ENCODE measurements at regions not wholly inside any gene's neighbourhood (a gene's known extent, or its start where the extent isn't known, plus 50 kb on each side); places are given as distances from the start of the nearest gene placed in this dataset.

DNA sequence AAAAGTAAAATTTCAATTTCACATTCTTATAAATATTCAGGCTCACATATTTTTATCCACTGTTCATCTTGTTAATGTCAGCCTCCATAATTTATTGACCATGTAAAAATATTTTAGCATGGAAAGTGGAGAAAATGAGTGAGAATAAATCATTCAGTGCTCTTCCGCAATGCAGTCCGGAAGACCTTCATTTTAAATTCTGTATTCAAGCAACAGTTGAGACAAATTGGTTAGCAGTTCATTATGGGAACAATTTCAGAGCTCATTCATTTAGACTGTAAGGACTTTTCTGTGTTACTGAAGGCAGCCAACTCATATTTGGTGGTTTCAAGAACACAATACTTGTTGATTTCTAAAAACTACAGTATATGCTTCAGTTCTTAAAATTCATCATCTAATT is 97.8 kb downstream of the TYW3 start:
- no peaks in the 10 kb centered on the region for H3K4me1 ChIP-seq (ENCODE audit: control insufficient read depth in 2 of 2, insufficient read depth in 1 of 2, low read depth in 1 of 2, low read length in 2 of 2)
- WGBS, 2 donors (ENCODE audit: extremely low coverage in 2 of 2, insufficient read length in 2 of 2, insufficient replicate concordance in 1 of 2), result no CpG with 5 or more reads among the region's 2 CpGs
- no peak overlapping the region for H3K4me3 ChIP-seq (ENCODE audit: low read length in 2 of 2)
- H3K9ac ChIP-seq (ENCODE audit: low read depth, low read length, poor library complexity), result no peak overlapping the region
- no peaks in the 10 kb centered on the region for H3K9me3 ChIP-seq (replicated peaks in 1 of 2; ENCODE audit: control insufficient read depth in 2 of 2, insufficient read depth in 1 of 2, low read depth in 1 of 2, low read length in 2 of 2)
- H4K91ac ChIP-seq (ENCODE audit: low read depth, low read length, poor library complexity), result no peak overlapping the region
- no peak overlapping the region for H3K23ac ChIP-seq (ENCODE audit: low read depth, low read length, poor library complexity)
- H3K36me3 ChIP-seq (replicated peaks in 1 of 2; ENCODE audit: control insufficient read depth in 2 of 2, insufficient read depth in 2 of 2, low read length in 2 of 2), result no peaks in the 10 kb centered on the region
- no peak overlapping the region for H2AFZ ChIP-seq (ENCODE audit: low read length)
- no peak overlapping the region for H2BK15ac ChIP-seq (ENCODE audit: low read length)
- H3K79me1 ChIP-seq (ENCODE audit: low read depth, low read length), result no peaks in the 10 kb centered on the region
- no peak overlapping the region for H3K27ac ChIP-seq (replicated peaks; ENCODE audit: low read length)
- no peak overlapping the region for H2AK5ac ChIP-seq (ENCODE audit: low read depth, low read length)
- H2BK12ac ChIP-seq (ENCODE audit: low read length), result no peak overlapping the region
- no peaks in the 10 kb centered on the region for H3K27me3 ChIP-seq (ENCODE audit: control insufficient read depth in 3 of 3, insufficient read depth in 3 of 3, low read depth in 1 of 3, low read length in 3 of 3)
- no peak overlapping the region for H3K14ac ChIP-seq (ENCODE audit: low read length)
- H4K8ac ChIP-seq (ENCODE audit: low read depth, low read length), result no peak overlapping the region
- H2BK120ac ChIP-seq (ENCODE audit: low read depth, low read length), result no peak overlapping the region
- DNase-seq (ENCODE audit: low spot score), result no peak
- H3K18ac ChIP-seq (ENCODE audit: low read length), result no peak overlapping the region
- no peak overlapping the region for H3K4me2 ChIP-seq (ENCODE audit: insufficient read depth, low read length, poor library complexity, severe bottlenecking)
- no peak overlapping the region for H3K4ac ChIP-seq (ENCODE audit: low read length)
- H2BK5ac ChIP-seq (ENCODE audit: low read length), result no peak overlapping the region

DNA sequence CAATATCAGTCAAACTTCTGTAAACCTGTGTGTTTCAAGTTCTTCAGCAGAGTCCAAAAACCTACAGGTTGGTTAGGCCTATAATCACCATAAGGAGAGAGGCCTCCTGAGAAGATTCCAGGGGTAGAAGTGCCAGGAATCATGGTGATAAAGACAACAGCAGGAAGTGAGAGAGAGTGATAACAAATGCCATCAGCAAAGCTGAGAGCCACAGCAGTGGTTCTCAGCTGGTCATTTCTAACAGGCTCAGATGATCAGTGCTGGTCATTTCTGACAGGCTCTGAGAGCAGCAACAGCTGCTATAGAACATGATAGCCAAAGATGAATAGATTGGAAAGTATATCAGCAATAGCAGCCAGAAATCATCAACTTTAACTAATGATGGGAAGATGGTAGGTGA is 101.3 kb downstream of the TYW3 start:
- Histone ChIP-seq H2BK5ac (ENCODE audit: low read length) (no peak overlapping the region), H2BK12ac (ENCODE audit: low read length) (no peak overlapping the region), H3K23ac (ENCODE audit: low read depth, low read length, poor library complexity) (no peak overlapping the region), H3K4ac (ENCODE audit: low read length) (no peak overlapping the region), H3K27me3 (ENCODE audit: control insufficient read depth in 3 of 3, insufficient read depth in 3 of 3, low read depth in 1 of 3, low read length in 3 of 3) (no peaks in the 10 kb centered on the region), H2BK15ac (ENCODE audit: low read length) (no peak overlapping the region), H3K27ac (replicated peaks; ENCODE audit: low read length) (no peak overlapping the region), H3K9ac (ENCODE audit: low read depth, low read length, poor library complexity) (no peak overlapping the region), H2BK120ac (ENCODE audit: low read depth, low read length) (no peak overlapping the region), H4K91ac (ENCODE audit: low read depth, low read length, poor library complexity) (no peak overlapping the region), H3K79me1 (ENCODE audit: low read depth, low read length) (no peaks in the 10 kb centered on the region), H3K14ac (ENCODE audit: low read length) (no peak overlapping the region), H2AK5ac (ENCODE audit: low read depth, low read length) (no peak overlapping the region), H2AFZ (ENCODE audit: low read length) (no peak overlapping the region), H4K8ac (ENCODE audit: low read depth, low read length) (no peak overlapping the region), H3K4me2 (ENCODE audit: insufficient read depth, low read length, poor library complexity, severe bottlenecking) (no peak overlapping the region), H3K4me1 (ENCODE audit: control insufficient read depth in 2 of 2, insufficient read depth in 1 of 2, low read depth in 1 of 2, low read length in 2 of 2) (no peaks in the 10 kb centered on the region), H3K9me3 (replicated peaks in 1 of 2; ENCODE audit: control insufficient read depth in 2 of 2, insufficient read depth in 1 of 2, low read depth in 1 of 2, low read length in 2 of 2) (no peaks in the 10 kb centered on the region), H3K36me3 (replicated peaks in 1 of 2; ENCODE audit: control insufficient read depth in 2 of 2, insufficient read depth in 2 of 2, low read length in 2 of 2) (no peaks in the 10 kb centered on the region), H3K18ac (ENCODE audit: low read length) (no peak overlapping the region), H3K4me3 (ENCODE audit: low read length in 2 of 2) (no peak overlapping the region)
- no peak for DNase-seq (ENCODE audit: low spot score)

DNA sequence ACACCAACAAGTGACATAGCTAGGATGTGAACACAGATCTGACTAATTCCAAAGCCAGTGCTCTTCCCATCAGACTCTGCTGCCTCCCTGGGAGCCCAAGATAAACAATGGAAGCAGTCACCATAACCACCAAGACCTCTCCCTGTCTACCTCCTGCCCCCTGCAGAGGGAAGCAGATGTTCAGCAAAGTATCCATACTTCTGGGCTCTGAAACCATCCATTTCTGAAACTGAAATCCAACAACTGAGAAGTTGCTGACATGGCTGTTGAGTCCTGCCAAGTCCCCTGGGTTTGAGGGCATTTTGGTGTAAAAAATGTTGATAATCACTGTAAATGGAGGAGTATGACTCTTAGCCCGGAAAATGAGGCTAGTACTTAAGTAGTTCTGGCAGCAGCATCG is 102.1 kb downstream of the TYW3 start:
- H3K79me1 ChIP-seq (ENCODE audit: low read depth, low read length), result no peaks in the 10 kb centered on the region
- no CpG with 5 or more reads among the region's 2 CpGs for WGBS, 2 donors (ENCODE audit: extremely low coverage in 2 of 2, insufficient read length in 2 of 2, insufficient replicate concordance in 1 of 2)
- H3K4me3 ChIP-seq (ENCODE audit: low read length in 2 of 2), result no peak overlapping the region
- no peak overlapping the region for H3K27ac ChIP-seq (replicated peaks; ENCODE audit: low read length)
- H3K9me3 ChIP-seq (replicated peaks in 1 of 2; ENCODE audit: control insufficient read depth in 2 of 2, insufficient read depth in 1 of 2, low read depth in 1 of 2, low read length in 2 of 2), result no peaks in the 10 kb centered on the region
- no peak overlapping the region for H2BK5ac ChIP-seq (ENCODE audit: low read length)
- no peaks in the 10 kb centered on the region for H3K36me3 ChIP-seq (replicated peaks in 1 of 2; ENCODE audit: control insufficient read depth in 2 of 2, insufficient read depth in 2 of 2, low read length in 2 of 2)
- H3K4me1 ChIP-seq (ENCODE audit: control insufficient read depth in 2 of 2, insufficient read depth in 1 of 2, low read depth in 1 of 2, low read length in 2 of 2), result no peaks in the 10 kb centered on the region
- no peak overlapping the region for H2AFZ ChIP-seq (ENCODE audit: low read length)
- no peak overlapping the region for H3K23ac ChIP-seq (ENCODE audit: low read depth, low read length, poor library complexity)
- H3K4me2 ChIP-seq (ENCODE audit: insufficient read depth, low read length, poor library complexity, severe bottlenecking), result no peak overlapping the region
- H2BK15ac ChIP-seq (ENCODE audit: low read length), result no peak overlapping the region
- H3K4ac ChIP-seq (ENCODE audit: low read length), result no peak overlapping the region
- no peak overlapping the region for H3K14ac ChIP-seq (ENCODE audit: low read length)
- H2BK120ac ChIP-seq (ENCODE audit: low read depth, low read length), result no peak overlapping the region
- no peak overlapping the region for H4K8ac ChIP-seq (ENCODE audit: low read depth, low read length)
- H3K18ac ChIP-seq (ENCODE audit: low read length), result no peak overlapping the region
- H3K27me3 ChIP-seq (ENCODE audit: control insufficient read depth in 3 of 3, insufficient read depth in 3 of 3, low read depth in 1 of 3, low read length in 3 of 3), result no peaks in the 10 kb centered on the region
- no peak overlapping the region for H2BK12ac ChIP-seq (ENCODE audit: low read length)
- DNase-seq (ENCODE audit: low spot score), result no peak
- no peak overlapping the region for H4K91ac ChIP-seq (ENCODE audit: low read depth, low read length, poor library complexity)
- no peak overlapping the region for H2AK5ac ChIP-seq (ENCODE audit: low read depth, low read length)
- H3K9ac ChIP-seq (ENCODE audit: low read depth, low read length, poor library complexity), result no peak overlapping the region

DNA sequence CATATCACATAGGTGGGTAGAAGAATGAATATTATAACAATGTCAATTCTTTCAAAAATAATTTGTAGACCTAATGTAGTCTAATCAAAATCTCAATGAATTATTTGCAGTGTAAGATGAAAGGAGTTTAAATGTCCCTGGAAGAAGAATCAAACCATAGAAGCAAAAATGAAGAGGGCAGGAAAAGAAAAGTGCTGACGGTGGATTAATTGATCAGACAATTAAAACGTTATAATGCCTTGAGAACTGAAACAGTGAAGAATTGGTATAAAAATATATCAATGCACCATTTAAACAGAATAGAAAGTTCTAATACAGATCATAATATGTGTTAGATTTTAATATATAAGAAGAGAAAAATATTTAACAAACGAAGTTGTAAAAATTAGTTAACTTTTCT is 109.8 kb downstream of the TYW3 start:
- no peak overlapping the region for H3K4me2 ChIP-seq (ENCODE audit: insufficient read depth, low read length, poor library complexity, severe bottlenecking)
- H4K8ac ChIP-seq (ENCODE audit: low read depth, low read length), result no peak overlapping the region
- no CpG with 5 or more reads among the region's 3 CpGs for WGBS, 2 donors (ENCODE audit: extremely low coverage in 2 of 2, insufficient read length in 2 of 2, insufficient replicate concordance in 1 of 2)
- no peak overlapping the region for H2BK5ac ChIP-seq (ENCODE audit: low read length)
- H3K27me3 ChIP-seq (ENCODE audit: control insufficient read depth in 3 of 3, insufficient read depth in 3 of 3, low read depth in 1 of 3, low read length in 3 of 3), result no peaks in the 10 kb centered on the region
- no peak overlapping the region for H2BK120ac ChIP-seq (ENCODE audit: low read depth, low read length)
- H3K4me3 ChIP-seq (ENCODE audit: low read length in 2 of 2), result no peak overlapping the region
- no peak overlapping the region for H4K91ac ChIP-seq (ENCODE audit: low read depth, low read length, poor library complexity)
- H3K14ac ChIP-seq (ENCODE audit: low read length), result no peak overlapping the region
- no peak overlapping the region for H2BK12ac ChIP-seq (ENCODE audit: low read length)
- no peak overlapping the region for H3K18ac ChIP-seq (ENCODE audit: low read length)
- H2AK5ac ChIP-seq (ENCODE audit: low read depth, low read length), result no peak overlapping the region
- H3K23ac ChIP-seq (ENCODE audit: low read depth, low read length, poor library complexity), result no peak overlapping the region
- H3K27ac ChIP-seq (replicated peaks; ENCODE audit: low read length), result no peak overlapping the region
- no peak for DNase-seq (ENCODE audit: low spot score)
- no peaks in the 10 kb centered on the region for H3K4me1 ChIP-seq (ENCODE audit: control insufficient read depth in 2 of 2, insufficient read depth in 1 of 2, low read depth in 1 of 2, low read length in 2 of 2)
- H2AFZ ChIP-seq (ENCODE audit: low read length), result no peak overlapping the region
- H3K9me3 ChIP-seq (replicated peaks in 1 of 2; ENCODE audit: control insufficient read depth in 2 of 2, insufficient read depth in 1 of 2, low read depth in 1 of 2, low read length in 2 of 2), result no peaks in the 10 kb centered on the region
- H3K79me1 ChIP-seq (ENCODE audit: low read depth, low read length), result no peaks in the 10 kb centered on the region
- no peak overlapping the region for H3K9ac ChIP-seq (ENCODE audit: low read depth, low read length, poor library complexity)
- H3K36me3 ChIP-seq (replicated peaks in 1 of 2; ENCODE audit: control insufficient read depth in 2 of 2, insufficient read depth in 2 of 2, low read length in 2 of 2), result no peaks in the 10 kb centered on the region
- no peak overlapping the region for H2BK15ac ChIP-seq (ENCODE audit: low read length)
- H3K4ac ChIP-seq (ENCODE audit: low read length), result no peak overlapping the region
